ENCODE measurements at regions not wholly inside any gene's neighbourhood (a gene's known extent, or its start where the extent isn't known, plus 50 kb on each side); places are given as distances from the start of the nearest gene placed in this dataset.

DNA sequence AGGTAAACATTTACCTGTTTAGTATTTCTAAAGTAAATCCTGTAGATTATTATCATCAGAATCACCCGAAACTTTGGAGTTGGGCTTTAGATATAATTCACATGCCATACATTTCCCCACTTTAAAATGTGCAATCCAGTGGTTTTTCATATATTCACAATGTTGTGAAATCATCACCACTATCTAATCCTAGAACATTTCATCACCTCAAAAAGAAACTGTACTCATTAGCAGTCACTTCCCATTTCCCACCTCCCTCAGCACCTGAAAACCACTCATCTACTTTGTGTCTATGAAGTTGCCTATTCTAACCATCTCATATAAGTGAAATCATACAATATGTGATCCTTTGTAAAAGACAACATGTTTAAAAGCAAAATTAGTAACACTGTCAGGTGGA is 182.6 kb downstream of the FZD1 start:
- TF ChIP-seq, protein P1, sequence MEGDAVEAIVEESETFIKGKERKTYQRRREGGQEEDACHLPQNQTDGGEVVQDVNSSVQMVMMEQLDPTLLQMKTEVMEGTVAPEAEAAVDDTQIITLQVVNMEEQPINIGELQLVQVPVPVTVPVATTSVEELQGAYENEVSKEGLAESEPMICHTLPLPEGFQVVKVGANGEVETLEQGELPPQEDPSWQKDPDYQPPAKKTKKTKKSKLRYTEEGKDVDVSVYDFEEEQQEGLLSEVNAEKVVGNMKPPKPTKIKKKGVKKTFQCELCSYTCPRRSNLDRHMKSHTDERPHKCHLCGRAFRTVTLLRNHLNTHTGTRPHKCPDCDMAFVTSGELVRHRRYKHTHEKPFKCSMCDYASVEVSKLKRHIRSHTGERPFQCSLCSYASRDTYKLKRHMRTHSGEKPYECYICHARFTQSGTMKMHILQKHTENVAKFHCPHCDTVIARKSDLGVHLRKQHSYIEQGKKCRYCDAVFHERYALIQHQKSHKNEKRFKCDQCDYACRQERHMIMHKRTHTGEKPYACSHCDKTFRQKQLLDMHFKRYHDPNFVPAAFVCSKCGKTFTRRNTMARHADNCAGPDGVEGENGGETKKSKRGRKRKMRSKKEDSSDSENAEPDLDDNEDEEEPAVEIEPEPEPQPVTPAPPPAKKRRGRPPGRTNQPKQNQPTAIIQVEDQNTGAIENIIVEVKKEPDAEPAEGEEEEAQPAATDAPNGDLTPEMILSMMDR (IDR thresholded peaks at IDR 0.05): no peak
- ChIA-PET POLR2A (no interaction called here), CTCF (no interaction called here)
- Mint-ChIP-seq H3K27me3 (no peaks in the 10 kb centered on the region), H3K9me3 (peaks cover 3% of the 10 kb centered on the region), H3K36me3 (ENCODE audit: low read depth) (no peaks in the 10 kb centered on the region), H3K27ac (no peak overlapping the region), H3K4me1 (no peaks in the 10 kb centered on the region), H3K4me3 (no peak overlapping the region)
- intact Hi-C loops (cut with micrococcal nuclease): no loop called here
- DNase-seq (no peak), ATAC-seq (ENCODE audit: low read depth) (no peak)

DNA sequence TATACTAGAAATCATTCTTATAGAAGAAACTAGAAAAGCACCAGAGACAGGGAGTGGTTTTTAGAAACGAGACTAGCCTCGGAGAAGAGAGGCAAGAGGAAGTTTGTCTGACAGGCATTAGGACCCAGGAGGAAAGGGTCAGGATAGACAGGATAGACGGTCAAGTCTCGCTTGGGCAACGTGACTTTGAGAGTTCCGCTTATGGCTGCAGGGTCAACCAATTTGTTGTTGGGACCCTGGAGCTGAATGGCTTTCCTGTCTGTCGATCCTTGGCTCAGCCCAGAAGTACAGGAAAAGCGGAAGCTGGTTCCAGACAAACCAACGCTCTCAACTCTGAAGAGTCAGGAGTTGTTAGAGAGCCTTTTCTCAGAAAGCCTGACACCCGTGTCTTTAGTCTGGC is 191.2 kb downstream of the FZD1 start:
- Mint-ChIP-seq H3K36me3 (ENCODE audit: low read depth) (no peaks in the 10 kb centered on the region), H3K4me1 (no peaks in the 10 kb centered on the region), H3K27ac (no peak overlapping the region), H3K27me3 (no peaks in the 10 kb centered on the region), H3K4me3 (no peak overlapping the region), H3K9me3 (peaks cover 7% of the 10 kb centered on the region)
- intact Hi-C loops (cut with micrococcal nuclease): no loop called here
- DNase-seq: no peak
- TF ChIP-seq, protein P1 (IDR thresholded peaks at IDR 0.05): no peak
- CTCF ChIA-PET: no interaction called here
- no peak for ATAC-seq (ENCODE audit: low read depth)
- POLR2A ChIA-PET: no interaction called here

DNA sequence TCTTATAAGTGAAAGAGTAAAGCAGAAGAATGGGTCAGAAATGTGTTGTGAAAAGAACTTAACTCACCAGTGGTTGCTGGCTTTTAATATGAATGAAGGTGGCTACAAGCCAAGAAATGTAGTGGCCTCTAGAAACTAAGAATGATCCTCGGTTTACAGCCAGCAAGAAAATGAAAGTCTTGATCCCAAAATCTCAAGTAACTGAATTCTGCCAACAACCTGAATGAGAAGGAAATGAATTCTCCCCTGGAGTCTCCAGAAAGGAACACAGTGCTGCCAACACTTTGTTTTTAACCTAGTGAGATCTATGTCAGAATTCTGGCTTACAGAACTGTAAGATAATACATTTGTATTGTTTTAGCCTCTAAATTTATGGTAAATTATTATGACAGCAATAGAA is 193.0 kb downstream of the FZD1 start:
- ATAC-seq (ENCODE audit: low read depth): no peak
- intact Hi-C loops (cut with micrococcal nuclease): no loop called here
- H3K27ac Mint-ChIP-seq: no peak overlapping the region
- no peak overlapping the region for H3K4me3 Mint-ChIP-seq
- ChIA-PET POLR2A (no interaction called here), CTCF (no interaction called here)
- no peaks in the 10 kb centered on the region for H3K27me3 Mint-ChIP-seq
- TF ChIP-seq, protein P1 (IDR thresholded peaks at IDR 0.05): no peak
- H3K4me1 Mint-ChIP-seq: no peaks in the 10 kb centered on the region
- H3K9me3 Mint-ChIP-seq: peaks cover 7% of the 10 kb centered on the region
- DNase-seq: no peak
- no peaks in the 10 kb centered on the region for H3K36me3 Mint-ChIP-seq (ENCODE audit: low read depth)

DNA sequence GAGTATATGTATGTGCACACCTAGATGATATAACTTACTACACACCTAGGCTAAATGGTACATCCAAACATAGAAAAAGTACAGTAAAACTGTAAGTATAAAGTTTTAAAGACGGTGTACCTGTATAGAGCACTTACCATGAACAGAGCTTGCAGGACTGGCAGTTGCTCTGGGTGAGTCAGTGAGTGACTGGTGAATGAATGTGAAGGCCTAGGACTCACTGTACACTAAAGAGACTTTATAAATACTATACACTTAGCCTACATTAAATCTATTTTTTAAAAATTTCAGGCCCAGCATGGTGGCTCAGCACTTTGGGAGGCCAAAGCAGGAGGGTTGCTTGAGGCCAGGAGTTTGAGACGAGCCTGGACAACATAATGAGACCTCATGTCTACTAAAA is 195.3 kb downstream of the FZD1 start:
- no peaks in the 10 kb centered on the region for H3K27me3 Mint-ChIP-seq
- H3K4me1 Mint-ChIP-seq: no peaks in the 10 kb centered on the region
- peaks cover 7% of the 10 kb centered on the region for H3K9me3 Mint-ChIP-seq
- ATAC-seq (ENCODE audit: low read depth) (no peak), DNase-seq (no peak)
- ChIA-PET POLR2A (no interaction called here), CTCF (no interaction called here)
- TF ChIP-seq, protein P1 (IDR thresholded peaks at IDR 0.05): no peak
- no peak overlapping the region for H3K27ac Mint-ChIP-seq
- no peak overlapping the region for H3K4me3 Mint-ChIP-seq
- intact Hi-C loops (cut with micrococcal nuclease): no loop called here
- H3K36me3 Mint-ChIP-seq (ENCODE audit: low read depth): no peaks in the 10 kb centered on the region

DNA sequence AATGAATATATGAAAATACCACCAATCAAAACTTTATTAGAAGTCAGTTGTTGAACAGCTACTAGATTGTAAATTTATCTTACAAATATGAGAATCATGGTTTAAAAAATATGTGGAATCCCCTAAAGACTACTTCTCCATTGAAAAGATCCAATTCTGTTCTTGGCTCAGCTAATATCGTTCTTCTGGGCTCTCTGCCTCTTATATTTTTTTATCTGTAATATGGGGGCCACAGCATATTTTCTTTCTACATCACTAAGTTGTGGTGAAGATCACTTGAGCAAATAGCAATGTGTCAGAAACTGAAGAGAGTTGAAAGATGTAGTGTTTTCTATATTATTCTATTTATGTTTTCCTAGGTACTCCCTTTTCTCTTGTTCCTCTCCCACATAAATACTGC is 198.1 kb downstream of the FZD1 start:
- TF ChIP-seq, protein P1 (IDR thresholded peaks at IDR 0.05): no peak
- no peaks in the 10 kb centered on the region for H3K4me1 Mint-ChIP-seq
- H3K9me3 Mint-ChIP-seq: peaks cover 4% of the 10 kb centered on the region
- H3K4me3 Mint-ChIP-seq: no peak overlapping the region
- H3K36me3 Mint-ChIP-seq (ENCODE audit: low read depth): no peaks in the 10 kb centered on the region
- POLR2A ChIA-PET: no interaction called here
- no peak for ATAC-seq (ENCODE audit: low read depth)
- intact Hi-C loops (cut with micrococcal nuclease): no loop called here
- DNase-seq: no peak
- no peaks in the 10 kb centered on the region for H3K27me3 Mint-ChIP-seq
- no peak overlapping the region for H3K27ac Mint-ChIP-seq
- CTCF ChIA-PET: no interaction called here
